SK-N-SH treated with all-trans-retinoic acid at 6 μM for 48 hours (cell line): ENCODE measurements at regions not wholly inside any gene's neighbourhood (a gene's known extent, or its start where the extent isn't known, plus 50 kb on each side); places are given as distances from the start of the nearest gene placed in this dataset.

Experiments used
- ARNTL ChIP-seq: fragments of 450-650 bp; formaldehyde crosslinking; IDR thresholded peaks from 2 replicates; pipeline ENCODE4 v1.5.0; 2020; ENCODE audit warnings: low read depth, mild to moderate bottlenecking, moderate library complexity, borderline replicate concordance
- PPARA ChIP-seq: fragments of 250-450 bp; sonication (Bioruptor Pico); IDR thresholded peaks from 2 replicates; pipeline ENCODE4 v1.5.0; 2020; ENCODE audit warnings: mild to moderate bottlenecking, borderline replicate concordance
- RARB ChIP-seq: fragments of 250-450 bp; sonication (Bioruptor Pico); IDR thresholded peaks from 2 replicates; pipeline ENCODE4 v1.8.0; 2021; ENCODE audit warnings: mild to moderate bottlenecking, moderate library complexity
- ZFP3 ChIP-seq: fragments of 250-450 bp; sonication (Bioruptor Pico); IDR thresholded peaks from 2 replicates; pipeline ENCODE4 v1.5.0; 2020; ENCODE audit warnings: mild to moderate bottlenecking, moderate library complexity
- ZFP30 ChIP-seq: fragments of 450-650 bp; formaldehyde crosslinking; IDR thresholded peaks from 2 replicates; pipeline ENCODE4 v1.5.0; 2022; ENCODE audit warnings: mild to moderate bottlenecking, moderate library complexity
- ZNF565 ChIP-seq: fragments of 450-650 bp; formaldehyde crosslinking; conservative IDR thresholded peaks from 2 replicates; pipeline ENCODE4 v1.5.0; 2020; ENCODE audit warnings: low read depth, mild to moderate bottlenecking, moderate library complexity
- TF ChIP-seq, protein P1 (sequence below): fragments of 250-450 bp; sonication (Bioruptor Pico); IDR thresholded peaks from 2 replicates; pipeline ENCODE4 v1.5.1; 2020; ENCODE audit warnings: low read depth, mild to moderate bottlenecking, moderate library complexity
- TF ChIP-seq, protein P2 (sequence below): fragments of 250-450 bp; sonication (Bioruptor Pico); IDR thresholded peaks from 2 replicates; pipeline ENCODE4 v1.8.0; 2020; ENCODE audit warnings: mild to moderate bottlenecking, moderate library complexity, borderline replicate concordance

DNA sequence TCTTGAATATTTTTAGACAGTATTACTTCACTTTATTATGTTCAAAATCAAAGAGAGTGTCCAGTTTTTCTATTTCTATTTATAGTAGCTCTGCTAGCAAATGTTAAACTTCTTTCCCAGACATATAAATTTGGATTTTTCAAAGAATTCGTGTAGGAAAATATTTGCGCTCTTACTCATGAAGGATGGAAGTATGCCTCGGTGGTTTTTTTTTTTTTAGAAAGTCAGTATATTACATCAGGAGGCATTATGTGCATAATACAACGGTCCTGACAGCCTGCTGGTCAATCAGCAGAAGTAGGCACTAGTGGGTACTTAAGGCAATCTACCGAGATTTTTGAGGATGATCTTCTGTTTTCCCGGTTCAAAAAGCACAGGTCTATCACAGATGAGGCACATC is 249.3 kb downstream of the TBX18 start:
- TF ChIP-seq, protein P1, sequence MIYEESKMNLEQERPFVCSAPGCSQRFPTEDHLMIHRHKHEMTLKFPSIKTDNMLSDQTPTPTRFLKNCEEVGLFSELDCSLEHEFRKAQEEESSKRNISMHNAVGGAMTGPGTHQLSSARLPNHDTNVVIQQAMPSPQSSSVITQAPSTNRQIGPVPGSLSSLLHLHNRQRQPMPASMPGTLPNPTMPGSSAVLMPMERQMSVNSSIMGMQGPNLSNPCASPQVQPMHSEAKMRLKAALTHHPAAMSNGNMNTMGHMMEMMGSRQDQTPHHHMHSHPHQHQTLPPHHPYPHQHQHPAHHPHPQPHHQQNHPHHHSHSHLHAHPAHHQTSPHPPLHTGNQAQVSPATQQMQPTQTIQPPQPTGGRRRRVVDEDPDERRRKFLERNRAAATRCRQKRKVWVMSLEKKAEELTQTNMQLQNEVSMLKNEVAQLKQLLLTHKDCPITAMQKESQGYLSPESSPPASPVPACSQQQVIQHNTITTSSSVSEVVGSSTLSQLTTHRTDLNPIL (CRISPR knock-in tag), result no peak
- TF ChIP-seq ARNTL (no peak), ZFP3 (no peak), PPARA (CRISPR knock-in tag) (no peak), ZNF565 (CRISPR knock-in tag) (no peak), ZFP30 (CRISPR knock-in tag) (no peak), RARB (no peak)
- TF ChIP-seq, protein P2, sequence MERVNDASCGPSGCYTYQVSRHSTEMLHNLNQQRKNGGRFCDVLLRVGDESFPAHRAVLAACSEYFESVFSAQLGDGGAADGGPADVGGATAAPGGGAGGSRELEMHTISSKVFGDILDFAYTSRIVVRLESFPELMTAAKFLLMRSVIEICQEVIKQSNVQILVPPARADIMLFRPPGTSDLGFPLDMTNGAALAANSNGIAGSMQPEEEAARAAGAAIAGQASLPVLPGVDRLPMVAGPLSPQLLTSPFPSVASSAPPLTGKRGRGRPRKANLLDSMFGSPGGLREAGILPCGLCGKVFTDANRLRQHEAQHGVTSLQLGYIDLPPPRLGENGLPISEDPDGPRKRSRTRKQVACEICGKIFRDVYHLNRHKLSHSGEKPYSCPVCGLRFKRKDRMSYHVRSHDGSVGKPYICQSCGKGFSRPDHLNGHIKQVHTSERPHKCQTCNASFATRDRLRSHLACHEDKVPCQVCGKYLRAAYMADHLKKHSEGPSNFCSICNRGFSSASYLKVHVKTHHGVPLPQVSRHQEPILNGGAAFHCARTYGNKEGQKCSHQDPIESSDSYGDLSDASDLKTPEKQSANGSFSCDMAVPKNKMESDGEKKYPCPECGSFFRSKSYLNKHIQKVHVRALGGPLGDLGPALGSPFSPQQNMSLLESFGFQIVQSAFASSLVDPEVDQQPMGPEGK (CRISPR knock-in tag), result no peak
